ENCODE measurements at regions not wholly inside any gene's neighbourhood (a gene's known extent, or its start where the extent isn't known, plus 50 kb on each side); places are given as distances from the start of the nearest gene placed in this dataset.

DNA sequence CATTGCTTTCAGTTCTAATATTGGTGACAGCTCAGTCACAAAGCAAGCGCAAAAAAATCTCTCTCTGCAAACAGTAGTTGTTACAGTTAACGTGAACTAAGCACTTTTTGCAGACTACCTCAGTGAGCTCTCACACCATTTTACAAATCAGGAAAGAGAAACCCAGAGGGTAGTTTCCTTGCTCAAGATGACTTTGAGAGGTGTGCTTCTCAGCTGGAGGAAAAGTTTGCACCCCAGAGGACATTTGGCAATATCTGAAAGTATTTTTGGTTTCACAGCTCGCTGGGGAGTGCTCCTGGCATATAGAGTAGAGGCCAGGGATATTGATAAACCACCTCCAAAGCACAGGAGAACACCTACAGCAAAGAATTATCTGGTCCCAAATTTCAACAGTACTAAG lies 741.1 kb upstream of the EEF2KMT start:
- Histone ChIP-seq H3K4me3 (no peak overlapping the region), H3K9me3 (no peaks in the 10 kb centered on the region), H3K27me3 (no peaks in the 10 kb centered on the region), H3K36me3 (no peaks in the 10 kb centered on the region), H3K4me1 (no peaks in the 10 kb centered on the region), H3K27ac (no peak overlapping the region)
- no peak for DNase-seq
- intact Hi-C loops (cut with DNase I; ENCODE audit: low total_unique reads) = no loop called here
- no peak for TF ChIP-seq POLR2A (IDR thresholded peaks at IDR 0.05)
- TF ChIP-seq, protein P1, sequence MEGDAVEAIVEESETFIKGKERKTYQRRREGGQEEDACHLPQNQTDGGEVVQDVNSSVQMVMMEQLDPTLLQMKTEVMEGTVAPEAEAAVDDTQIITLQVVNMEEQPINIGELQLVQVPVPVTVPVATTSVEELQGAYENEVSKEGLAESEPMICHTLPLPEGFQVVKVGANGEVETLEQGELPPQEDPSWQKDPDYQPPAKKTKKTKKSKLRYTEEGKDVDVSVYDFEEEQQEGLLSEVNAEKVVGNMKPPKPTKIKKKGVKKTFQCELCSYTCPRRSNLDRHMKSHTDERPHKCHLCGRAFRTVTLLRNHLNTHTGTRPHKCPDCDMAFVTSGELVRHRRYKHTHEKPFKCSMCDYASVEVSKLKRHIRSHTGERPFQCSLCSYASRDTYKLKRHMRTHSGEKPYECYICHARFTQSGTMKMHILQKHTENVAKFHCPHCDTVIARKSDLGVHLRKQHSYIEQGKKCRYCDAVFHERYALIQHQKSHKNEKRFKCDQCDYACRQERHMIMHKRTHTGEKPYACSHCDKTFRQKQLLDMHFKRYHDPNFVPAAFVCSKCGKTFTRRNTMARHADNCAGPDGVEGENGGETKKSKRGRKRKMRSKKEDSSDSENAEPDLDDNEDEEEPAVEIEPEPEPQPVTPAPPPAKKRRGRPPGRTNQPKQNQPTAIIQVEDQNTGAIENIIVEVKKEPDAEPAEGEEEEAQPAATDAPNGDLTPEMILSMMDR (IDR thresholded peaks at IDR 0.05) = no peak

DNA sequence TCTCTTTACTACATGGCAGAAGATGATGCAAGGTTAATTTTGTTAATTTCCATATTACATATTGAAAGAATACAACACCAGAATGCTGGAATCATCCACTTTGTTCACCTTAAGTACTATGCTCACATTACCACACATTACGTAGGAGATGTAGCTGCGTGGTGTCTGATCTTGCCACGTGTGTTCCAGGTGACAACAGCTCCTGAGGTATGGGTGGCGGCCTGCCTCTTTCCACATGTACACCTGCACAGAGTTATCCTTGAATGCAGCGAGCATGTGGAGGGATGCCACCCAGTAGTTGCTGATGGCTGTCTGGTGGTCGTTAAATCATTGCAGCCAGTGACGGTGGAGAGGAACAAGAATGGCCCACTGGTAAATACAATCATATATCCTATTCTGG lies 740.5 kb upstream of the EEF2KMT start:
- no peaks in the 10 kb centered on the region for H3K36me3 ChIP-seq
- no peaks in the 10 kb centered on the region for H3K27me3 ChIP-seq
- intact Hi-C loops (cut with DNase I; ENCODE audit: low total_unique reads) = no loop called here
- H3K4me3 ChIP-seq = no peak overlapping the region
- H3K27ac ChIP-seq = no peak overlapping the region
- no peak for DNase-seq
- no peaks in the 10 kb centered on the region for H3K9me3 ChIP-seq
- H3K4me1 ChIP-seq = no peaks in the 10 kb centered on the region
- TF ChIP-seq POLR2A (IDR thresholded peaks at IDR 0.05) = no peak
- TF ChIP-seq, protein P1 (IDR thresholded peaks at IDR 0.05) = no peak

DNA sequence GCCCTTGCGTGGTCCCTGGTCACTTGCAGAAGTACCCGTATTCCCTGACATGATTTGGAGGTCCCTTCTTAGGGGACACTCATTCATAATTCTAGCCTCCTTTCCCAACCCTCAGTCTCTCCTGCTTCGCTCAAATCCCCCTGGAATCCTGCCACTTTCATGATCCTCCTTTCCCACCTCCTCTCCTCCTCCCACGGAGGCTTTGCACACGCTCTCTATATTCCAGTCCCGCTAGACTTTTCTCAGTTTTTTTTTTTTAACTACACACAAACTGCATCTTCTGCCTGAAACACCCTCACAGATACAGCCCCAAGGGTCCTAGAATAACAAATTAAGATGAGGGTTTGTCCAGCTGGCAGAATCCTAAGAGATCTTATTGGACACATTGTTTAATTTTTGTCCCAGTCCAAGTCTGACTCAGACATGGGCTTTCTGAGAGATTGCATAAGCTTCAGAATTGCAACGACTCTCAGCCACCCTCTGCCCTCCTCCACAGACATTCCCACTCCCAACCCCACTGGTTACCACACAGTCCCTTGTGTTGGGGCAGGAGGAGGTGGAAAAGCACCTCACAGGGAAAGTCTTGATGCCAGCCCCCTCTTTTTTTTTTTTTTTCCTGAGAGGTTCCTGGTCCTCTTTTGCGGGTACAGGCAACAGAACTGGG lies 739.5 kb upstream of the EEF2KMT start:
- intact Hi-C loops (cut with DNase I; ENCODE audit: low total_unique reads) = no loop called here
- no peak for DNase-seq
- Histone ChIP-seq H3K27ac (no peak overlapping the region), H3K9me3 (no peaks in the 10 kb centered on the region), H3K36me3 (no peaks in the 10 kb centered on the region), H3K4me3 (no peak overlapping the region), H3K4me1 (no peaks in the 10 kb centered on the region), H3K27me3 (no peaks in the 10 kb centered on the region)
- TF ChIP-seq, protein P1 (IDR thresholded peaks at IDR 0.05) = no peak
- no peak for TF ChIP-seq POLR2A (IDR thresholded peaks at IDR 0.05)

DNA sequence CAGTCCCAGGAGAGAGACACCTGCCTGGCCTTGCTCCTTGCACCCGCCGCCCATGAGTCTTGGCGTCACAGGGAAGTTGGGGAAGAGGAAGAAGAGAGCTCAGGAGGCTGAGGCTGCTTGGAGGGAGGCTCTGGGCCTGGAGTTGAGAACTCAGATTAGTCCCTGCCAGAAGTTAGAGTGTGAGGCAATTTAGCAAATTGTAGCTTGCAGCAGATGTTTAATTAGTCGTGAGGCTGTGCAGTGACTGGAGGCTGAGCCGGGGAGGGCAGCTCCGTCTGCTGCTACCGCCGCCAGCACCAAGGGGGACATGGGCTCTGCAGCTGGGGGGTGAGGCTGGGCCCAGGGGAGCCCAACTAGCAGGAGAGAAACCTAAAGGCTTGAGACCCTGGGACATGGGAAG lies 738.3 kb upstream of the EEF2KMT start:
- no peaks in the 10 kb centered on the region for H3K27me3 ChIP-seq
- H3K27ac ChIP-seq = no peak overlapping the region
- intact Hi-C loops (cut with DNase I; ENCODE audit: low total_unique reads) = no loop called here
- H3K4me3 ChIP-seq = no peak overlapping the region
- H3K4me1 ChIP-seq = no peaks in the 10 kb centered on the region
- DNase-seq = no peak
- H3K9me3 ChIP-seq = no peaks in the 10 kb centered on the region
- no peaks in the 10 kb centered on the region for H3K36me3 ChIP-seq
- TF ChIP-seq, protein P1 (IDR thresholded peaks at IDR 0.05) = no peak
- no peak for TF ChIP-seq POLR2A (IDR thresholded peaks at IDR 0.05)

DNA sequence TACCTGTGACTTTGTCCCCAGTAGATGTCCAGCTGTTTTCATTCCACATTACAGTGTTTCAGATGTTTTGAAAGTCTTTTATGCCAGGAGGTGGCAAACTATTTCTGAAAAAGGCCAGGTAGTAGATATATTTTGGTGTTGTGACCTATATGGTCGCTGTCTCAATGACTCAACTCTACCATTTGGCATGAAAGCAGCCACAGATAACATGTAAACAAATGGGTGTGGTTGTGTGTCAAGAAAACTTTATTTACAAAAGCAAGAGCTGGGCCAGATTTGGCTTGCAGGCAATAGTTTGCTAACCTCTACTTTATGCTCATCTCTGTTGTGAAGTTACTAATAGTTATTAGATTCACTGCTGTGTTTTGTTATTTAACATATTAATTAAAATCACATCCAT lies 728.7 kb upstream of the EEF2KMT start:
- no peak overlapping the region for H3K27ac ChIP-seq
- H3K36me3 ChIP-seq = no peaks in the 10 kb centered on the region
- intact Hi-C loops (cut with DNase I; ENCODE audit: low total_unique reads) = no loop called here
- H3K4me3 ChIP-seq = no peak overlapping the region
- TF ChIP-seq POLR2A (IDR thresholded peaks at IDR 0.05) = no peak
- TF ChIP-seq, protein P1 (IDR thresholded peaks at IDR 0.05) = no peak
- no peaks in the 10 kb centered on the region for H3K4me1 ChIP-seq
- no peaks in the 10 kb centered on the region for H3K27me3 ChIP-seq
- no peak for DNase-seq
- no peaks in the 10 kb centered on the region for H3K9me3 ChIP-seq

Measured in uterus (tissue), 3 donors.